ENCODE measurements at regions not wholly inside any gene's neighbourhood (a gene's known extent, or its start where the extent isn't known, plus 50 kb on each side); places are given as distances from the start of the nearest gene placed in this dataset.

DNA sequence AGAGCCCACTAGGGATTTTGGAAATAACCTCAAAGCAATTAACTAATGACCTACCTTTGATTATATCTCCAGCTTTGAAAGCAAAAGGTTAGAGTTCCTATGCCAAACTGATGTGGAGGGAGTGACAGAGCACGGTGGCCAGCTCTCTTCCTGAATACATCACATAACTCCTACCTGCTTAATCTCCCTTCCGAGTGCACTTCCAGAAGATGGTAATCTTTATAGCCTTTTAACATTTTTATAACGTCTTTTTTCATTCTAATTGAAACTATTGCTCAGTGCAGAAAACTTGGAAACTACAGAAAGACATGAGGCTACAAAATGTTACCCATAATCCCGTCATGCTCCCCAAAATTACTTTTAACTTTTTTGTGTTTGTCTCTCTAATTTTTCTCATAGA, 110.5 kb upstream of the COX10 start (continued):
- TF ChIP-seq FOXA1 (IDR thresholded peaks at IDR 0.05) = no peak

DNA sequence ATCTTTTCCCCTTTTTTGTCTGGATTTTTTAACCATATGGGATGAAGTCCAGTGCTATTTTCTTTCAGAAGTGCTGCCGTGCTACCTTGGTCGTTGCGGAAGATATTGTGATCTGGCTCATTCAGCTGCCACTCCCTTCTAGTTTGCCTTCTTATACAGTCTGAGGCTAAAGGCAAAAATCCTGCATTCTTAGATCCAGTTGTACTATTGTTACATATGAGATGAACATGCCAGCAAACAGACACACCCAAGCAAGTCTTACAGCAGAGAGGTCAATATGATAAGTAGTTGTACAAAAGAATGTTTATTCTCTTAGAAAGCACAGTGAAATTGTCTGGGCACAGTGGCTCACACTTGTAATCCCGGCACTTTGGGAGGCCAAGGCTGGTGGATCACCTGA, 108.0 kb upstream of the COX10 start:
- no peaks in the 10 kb centered on the region for H3K36me3 ChIP-seq (ENCODE audit: control insufficient read depth in 4 of 4, insufficient read depth in 3 of 4, low read depth in 1 of 4, low read length in 3 of 4)
- 94% methylated on average over 4 of the region's 4 CpGs for WGBS
- no peaks in the 10 kb centered on the region for H3K9me3 ChIP-seq (ENCODE audit: control insufficient read depth in 4 of 4, low read length in 3 of 4)
- no peak overlapping the region for H3K27ac ChIP-seq (ENCODE audit: low read depth in 1 of 2, low read length in 2 of 2)
- no peaks in the 10 kb centered on the region for H3K27me3 ChIP-seq (ENCODE audit: control insufficient read depth in 4 of 4, insufficient read depth in 4 of 4, low read length in 3 of 4)
- no peak for DNase-seq (ENCODE audit: low spot score)
- no peak overlapping the region for H3K4me3 ChIP-seq (ENCODE audit: low read depth in 1 of 3, low read length in 3 of 3)
- TF ChIP-seq HNF4A (conservative IDR thresholded peaks at IDR 0.05) (no peak), TAF1 (conservative IDR thresholded peaks at IDR 0.05) (no peak), SP1 (IDR thresholded peaks at IDR 0.05) (no peak), EGR1 (IDR thresholded peaks at IDR 0.05; ENCODE audit: low read depth in 2 of 2) (no peak), YY1 (IDR thresholded peaks at IDR 0.05) (no peak), RAD21 (IDR thresholded peaks at IDR 0.05) (no peak), HNF4G (IDR thresholded peaks at IDR 0.05) (no peak)
- TF ChIP-seq, protein P1, sequence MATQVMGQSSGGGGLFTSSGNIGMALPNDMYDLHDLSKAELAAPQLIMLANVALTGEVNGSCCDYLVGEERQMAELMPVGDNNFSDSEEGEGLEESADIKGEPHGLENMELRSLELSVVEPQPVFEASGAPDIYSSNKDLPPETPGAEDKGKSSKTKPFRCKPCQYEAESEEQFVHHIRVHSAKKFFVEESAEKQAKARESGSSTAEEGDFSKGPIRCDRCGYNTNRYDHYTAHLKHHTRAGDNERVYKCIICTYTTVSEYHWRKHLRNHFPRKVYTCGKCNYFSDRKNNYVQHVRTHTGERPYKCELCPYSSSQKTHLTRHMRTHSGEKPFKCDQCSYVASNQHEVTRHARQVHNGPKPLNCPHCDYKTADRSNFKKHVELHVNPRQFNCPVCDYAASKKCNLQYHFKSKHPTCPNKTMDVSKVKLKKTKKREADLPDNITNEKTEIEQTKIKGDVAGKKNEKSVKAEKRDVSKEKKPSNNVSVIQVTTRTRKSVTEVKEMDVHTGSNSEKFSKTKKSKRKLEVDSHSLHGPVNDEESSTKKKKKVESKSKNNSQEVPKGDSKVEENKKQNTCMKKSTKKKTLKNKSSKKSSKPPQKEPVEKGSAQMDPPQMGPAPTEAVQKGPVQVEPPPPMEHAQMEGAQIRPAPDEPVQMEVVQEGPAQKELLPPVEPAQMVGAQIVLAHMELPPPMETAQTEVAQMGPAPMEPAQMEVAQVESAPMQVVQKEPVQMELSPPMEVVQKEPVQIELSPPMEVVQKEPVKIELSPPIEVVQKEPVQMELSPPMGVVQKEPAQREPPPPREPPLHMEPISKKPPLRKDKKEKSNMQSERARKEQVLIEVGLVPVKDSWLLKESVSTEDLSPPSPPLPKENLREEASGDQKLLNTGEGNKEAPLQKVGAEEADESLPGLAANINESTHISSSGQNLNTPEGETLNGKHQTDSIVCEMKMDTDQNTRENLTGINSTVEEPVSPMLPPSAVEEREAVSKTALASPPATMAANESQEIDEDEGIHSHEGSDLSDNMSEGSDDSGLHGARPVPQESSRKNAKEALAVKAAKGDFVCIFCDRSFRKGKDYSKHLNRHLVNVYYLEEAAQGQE (IDR thresholded peaks at IDR 0.05) = no peak
- TF ChIP-seq, protein P2, sequence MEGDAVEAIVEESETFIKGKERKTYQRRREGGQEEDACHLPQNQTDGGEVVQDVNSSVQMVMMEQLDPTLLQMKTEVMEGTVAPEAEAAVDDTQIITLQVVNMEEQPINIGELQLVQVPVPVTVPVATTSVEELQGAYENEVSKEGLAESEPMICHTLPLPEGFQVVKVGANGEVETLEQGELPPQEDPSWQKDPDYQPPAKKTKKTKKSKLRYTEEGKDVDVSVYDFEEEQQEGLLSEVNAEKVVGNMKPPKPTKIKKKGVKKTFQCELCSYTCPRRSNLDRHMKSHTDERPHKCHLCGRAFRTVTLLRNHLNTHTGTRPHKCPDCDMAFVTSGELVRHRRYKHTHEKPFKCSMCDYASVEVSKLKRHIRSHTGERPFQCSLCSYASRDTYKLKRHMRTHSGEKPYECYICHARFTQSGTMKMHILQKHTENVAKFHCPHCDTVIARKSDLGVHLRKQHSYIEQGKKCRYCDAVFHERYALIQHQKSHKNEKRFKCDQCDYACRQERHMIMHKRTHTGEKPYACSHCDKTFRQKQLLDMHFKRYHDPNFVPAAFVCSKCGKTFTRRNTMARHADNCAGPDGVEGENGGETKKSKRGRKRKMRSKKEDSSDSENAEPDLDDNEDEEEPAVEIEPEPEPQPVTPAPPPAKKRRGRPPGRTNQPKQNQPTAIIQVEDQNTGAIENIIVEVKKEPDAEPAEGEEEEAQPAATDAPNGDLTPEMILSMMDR (IDR thresholded peaks at IDR 0.05; ENCODE audit: low read depth, low read length, missing input control) = no peak
- peaks cover 0 to 7% (median 6%) of the 10 kb centered on the region in 4 donors for H3K4me1 ChIP-seq (ENCODE audit: control insufficient read depth in 4 of 4, insufficient read depth in 4 of 4, low read length in 3 of 4)
- no peak overlapping the region for H3K9ac ChIP-seq (ENCODE audit: low read depth in 1 of 2, low read length in 2 of 2)

DNA sequence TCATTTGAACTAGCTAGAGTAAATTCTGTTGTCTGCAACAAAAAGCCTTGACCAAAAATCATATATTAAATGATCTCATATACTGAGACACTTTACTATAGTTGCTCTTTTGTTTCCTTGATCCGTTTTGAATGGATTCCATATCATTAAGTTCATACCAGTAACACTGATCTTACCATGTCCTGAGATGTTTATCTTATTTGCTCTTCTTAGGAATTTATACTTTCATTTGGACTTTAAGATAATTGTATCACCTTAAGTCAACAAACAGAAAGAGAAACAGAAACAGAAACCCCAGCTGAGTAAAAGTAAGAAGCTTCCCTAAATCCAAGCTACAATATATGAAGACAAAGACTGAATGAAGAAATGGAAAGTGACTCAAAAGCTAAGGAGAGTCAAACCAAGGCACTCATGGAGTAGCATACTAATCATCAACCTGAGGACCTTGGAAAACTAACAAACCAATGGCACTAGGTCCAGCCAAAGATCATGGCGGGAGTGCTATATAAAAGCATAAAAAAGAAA, 106.5 kb upstream of the COX10 start:
- 70% methylated on average over 2 of the region's 2 CpGs for WGBS
- Histone ChIP-seq H3K27me3 (ENCODE audit: control insufficient read depth in 4 of 4, insufficient read depth in 4 of 4, low read length in 3 of 4) (no peaks in the 10 kb centered on the region), H3K9me3 (ENCODE audit: control insufficient read depth in 4 of 4, low read length in 3 of 4) (no peaks in the 10 kb centered on the region), H3K9ac (ENCODE audit: low read depth in 1 of 2, low read length in 2 of 2) (no peak overlapping the region), H3K27ac (ENCODE audit: low read depth in 1 of 2, low read length in 2 of 2) (no peak overlapping the region), H3K4me1 (ENCODE audit: control insufficient read depth in 4 of 4, insufficient read depth in 4 of 4, low read length in 3 of 4) (peaks cover 0 to 9% (median 5%) of the 10 kb centered on the region in 4 donors), H3K4me3 (ENCODE audit: low read depth in 1 of 3, low read length in 3 of 3) (no peak overlapping the region), H3K36me3 (ENCODE audit: control insufficient read depth in 4 of 4, insufficient read depth in 3 of 4, low read depth in 1 of 4, low read length in 3 of 4) (no peaks in the 10 kb centered on the region)
- no peak for DNase-seq (ENCODE audit: low spot score)
- TF ChIP-seq JUND (IDR thresholded peaks at IDR 0.05) = no peak
- no peak for TF ChIP-seq NR2F2 (IDR thresholded peaks at IDR 0.05)
- TF ChIP-seq, protein P3, sequence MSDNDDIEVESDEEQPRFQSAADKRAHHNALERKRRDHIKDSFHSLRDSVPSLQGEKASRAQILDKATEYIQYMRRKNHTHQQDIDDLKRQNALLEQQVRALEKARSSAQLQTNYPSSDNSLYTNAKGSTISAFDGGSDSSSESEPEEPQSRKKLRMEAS (IDR thresholded peaks at IDR 0.05) = no peak
- TF ChIP-seq, protein P4, sequence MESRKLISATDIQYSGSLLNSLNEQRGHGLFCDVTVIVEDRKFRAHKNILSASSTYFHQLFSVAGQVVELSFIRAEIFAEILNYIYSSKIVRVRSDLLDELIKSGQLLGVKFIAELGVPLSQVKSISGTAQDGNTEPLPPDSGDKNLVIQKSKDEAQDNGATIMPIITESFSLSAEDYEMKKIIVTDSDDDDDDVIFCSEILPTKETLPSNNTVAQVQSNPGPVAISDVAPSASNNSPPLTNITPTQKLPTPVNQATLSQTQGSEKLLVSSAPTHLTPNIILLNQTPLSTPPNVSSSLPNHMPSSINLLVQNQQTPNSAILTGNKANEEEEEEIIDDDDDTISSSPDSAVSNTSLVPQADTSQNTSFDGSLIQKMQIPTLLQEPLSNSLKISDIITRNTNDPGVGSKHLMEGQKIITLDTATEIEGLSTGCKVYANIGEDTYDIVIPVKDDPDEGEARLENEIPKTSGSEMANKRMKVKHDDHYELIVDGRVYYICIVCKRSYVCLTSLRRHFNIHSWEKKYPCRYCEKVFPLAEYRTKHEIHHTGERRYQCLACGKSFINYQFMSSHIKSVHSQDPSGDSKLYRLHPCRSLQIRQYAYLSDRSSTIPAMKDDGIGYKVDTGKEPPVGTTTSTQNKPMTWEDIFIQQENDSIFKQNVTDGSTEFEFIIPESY (IDR thresholded peaks at IDR 0.05) = no peak
- no peak for TF ChIP-seq FOXA2 (IDR thresholded peaks at IDR 0.05)
- no peak for TF ChIP-seq SP1 (IDR thresholded peaks at IDR 0.05)
- TF ChIP-seq HNF4G (IDR thresholded peaks at IDR 0.05) = no peak
- TF ChIP-seq TAF1 (conservative IDR thresholded peaks at IDR 0.05) = no peak
- TF ChIP-seq GABPA (IDR thresholded peaks at IDR 0.05 in 1 of 2, conservative IDR thresholded peaks at IDR 0.05 in 1 of 2) = no peak
- TF ChIP-seq, protein P1 (IDR thresholded peaks at IDR 0.05) = no peak
- TF ChIP-seq HNF4A (conservative IDR thresholded peaks at IDR 0.05) = no peak
- TF ChIP-seq YY1 (IDR thresholded peaks at IDR 0.05) = no peak
- TF ChIP-seq, protein P5, sequence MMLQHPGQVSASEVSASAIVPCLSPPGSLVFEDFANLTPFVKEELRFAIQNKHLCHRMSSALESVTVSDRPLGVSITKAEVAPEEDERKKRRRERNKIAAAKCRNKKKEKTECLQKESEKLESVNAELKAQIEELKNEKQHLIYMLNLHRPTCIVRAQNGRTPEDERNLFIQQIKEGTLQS (IDR thresholded peaks at IDR 0.05) = no peak
- TF ChIP-seq RAD21 (IDR thresholded peaks at IDR 0.05) = no peak
- TF ChIP-seq EGR1 (IDR thresholded peaks at IDR 0.05; ENCODE audit: low read depth in 2 of 2) = no peak
